ENCODE measurements at regions not wholly inside any gene's neighbourhood (a gene's known extent, or its start where the extent isn't known, plus 50 kb on each side); places are given as distances from the start of the nearest gene placed in this dataset.

GRCh38 chr16:62889097-62889496 is 852.9 kb upstream of the CDH8 start:
- no peak for TF ChIP-seq CTCF (IDR thresholded peaks at IDR 0.05)
- TF ChIP-seq POLR2A (IDR thresholded peaks at IDR 0.05): no peak
